Mesendoderm (in vitro differentiated cells): ENCODE measurements at regions not wholly inside any gene's neighbourhood (a gene's known extent, or its start where the extent isn't known, plus 50 kb on each side); places are given as distances from the start of the nearest gene placed in this dataset.

ENCODE experiments used
- DNase-seq: peaks from one replicate; pipeline ENCODE4 v3.0.0; 2013
- H2AK5ac ChIP-seq: 2 replicates; pipeline ENCODE4 v1.6.1; 2013; ENCODE audit warnings: low read length, inconsistent platforms
- H2BK120ac ChIP-seq: 2 replicates; pipeline ENCODE4 v1.6.1; 2013; ENCODE audit warnings: low read depth, mild to moderate bottlenecking, low read length, moderate library complexity, mixed read lengths
- H2BK15ac ChIP-seq: replicated peaks from 2 replicates; pipeline ENCODE4 v1.6.1; 2013; ENCODE audit warnings: low read depth, mild to moderate bottlenecking, moderate library complexity
- H2BK5ac ChIP-seq: 2 replicates; pipeline ENCODE4 v1.6.1; 2013; ENCODE audit warnings: low read length, inconsistent platforms
- H3K18ac ChIP-seq: 2 replicates; pipeline ENCODE4 v1.6.1; 2013; ENCODE audit warnings: mild to moderate bottlenecking, low read length, mixed read lengths
- H3K23ac ChIP-seq: one replicate; pipeline ENCODE4 v1.6.1; 2013; ENCODE audit warnings: low read length
- H3K27ac ChIP-seq: 2 replicates; pipeline ENCODE4 v1.5.1; 2013; ENCODE audit warnings: low read depth, mild to moderate bottlenecking, inconsistent platforms, low read length, moderate library complexity
- H3K27me3 ChIP-seq: 2 replicates; pipeline ENCODE4 v1.6.1; 2013; ENCODE audit warnings: low read length, control low read depth, mild to moderate bottlenecking, inconsistent platforms; ENCODE audit not compliant: insufficient read depth, poor library complexity
- H3K36me3 ChIP-seq: 2 replicates; pipeline ENCODE4 v1.6.1; 2013; ENCODE audit warnings: low read length, inconsistent platforms; ENCODE audit not compliant: control insufficient read depth, insufficient read depth
- H3K4ac ChIP-seq: one replicate; pipeline ENCODE4 v1.6.1; 2013; ENCODE audit warnings: low read depth, mild to moderate bottlenecking, low read length, moderate library complexity
- H3K4me1 ChIP-seq: 2 replicates; pipeline ENCODE4 v1.6.1; 2013; ENCODE audit warnings: low read depth, low read length, inconsistent platforms; ENCODE audit not compliant: control insufficient read depth
- H3K4me2 ChIP-seq: 2 replicates; pipeline ENCODE4 v1.6.1; 2013; ENCODE audit warnings: low read length
- H3K4me3 ChIP-seq: 2 replicates; pipeline ENCODE4 v1.5.1; 2013; ENCODE audit warnings: mild to moderate bottlenecking, low read length
- H3K56ac ChIP-seq: one replicate; pipeline ENCODE4 v1.6.1; 2013; ENCODE audit warnings: low read length
- H3K79me1 ChIP-seq: 2 replicates; pipeline ENCODE4 v1.6.1; 2013; ENCODE audit warnings: low read length, inconsistent platforms
- H3K79me2 ChIP-seq: 2 replicates; pipeline ENCODE4 v1.6.1; 2013; ENCODE audit warnings: mild to moderate bottlenecking, low read length; ENCODE audit not compliant: control insufficient read depth, insufficient read depth
- H3K9ac ChIP-seq: 2 replicates; pipeline ENCODE4 v1.6.1; 2013; ENCODE audit warnings: low read length, inconsistent platforms
- H4K5ac ChIP-seq: one replicate; pipeline ENCODE4 v1.6.1; 2013; ENCODE audit warnings: low read length
- H4K8ac ChIP-seq: one replicate; pipeline ENCODE4 v1.6.1; 2013; ENCODE audit warnings: low read depth, mild to moderate bottlenecking, control low read depth, low read length, moderate library complexity
- WGBS: extraction: QIAGEN DNeasy Blood & Tissue Kit; methylation state at CpG from one replicate; pipeline ENCODE4 v1.1.7; 2013; ENCODE audit warnings: low lambda C conversion rate, missing lambda C conversion rate; ENCODE audit not compliant: insufficient coverage; ENCODE audit errors: extremely low coverage; 5-methylcytosine and 5-hydroxymethylcytosine counted together

- Histone ChIP-seq H3K4me2 (no peak overlapping the region), H3K36me3 (no peaks in the 10 kb centered on the region), H3K18ac (no peak overlapping the region), H3K4ac (no peak overlapping the region), H3K4me3 (no peak overlapping the region), H2BK120ac (no peak overlapping the region), H3K23ac (no peak overlapping the region), H3K79me2 (no peaks in the 10 kb centered on the region), H4K5ac (no peak overlapping the region), H3K79me1 (no peaks in the 10 kb centered on the region), H3K56ac (no peak overlapping the region), H3K27ac (no peak overlapping the region), H2BK5ac (no peak overlapping the region), H3K4me1 (no peaks in the 10 kb centered on the region), H2AK5ac (no peak overlapping the region), H3K27me3 (no peaks in the 10 kb centered on the region), H4K8ac (no peak overlapping the region), H3K9ac (no peak overlapping the region), H2BK15ac (no peak overlapping the region)
- no CpG with 5 or more reads among the region's 1 CpG for WGBS
- no peak for DNase-seq
These were observed 77.5 kb upstream of the CACNA1A start for GRCh38 chr19:13583753-13584152.

- Histone ChIP-seq H2BK15ac (no peak overlapping the region), H3K79me2 (no peaks in the 10 kb centered on the region), H2AK5ac (no peak overlapping the region), H3K4ac (no peak overlapping the region), H4K8ac (no peak overlapping the region), H3K36me3 (no peaks in the 10 kb centered on the region), H3K27me3 (no peaks in the 10 kb centered on the region), H2BK120ac (no peak overlapping the region), H3K18ac (no peak overlapping the region), H3K27ac (no peak overlapping the region), H3K9ac (no peak overlapping the region), H4K5ac (no peak overlapping the region), H3K56ac (no peak overlapping the region), H3K4me1 (no peaks in the 10 kb centered on the region), H3K4me3 (no peak overlapping the region), H3K4me2 (no peak overlapping the region), H2BK5ac (no peak overlapping the region), H3K79me1 (no peaks in the 10 kb centered on the region), H3K23ac (no peak overlapping the region)
- DNase-seq = no peak
- WGBS = no CpG with 5 or more reads among the region's 3 CpGs
These were observed 76.8 kb upstream of the CACNA1A start for GRCh38 chr19:13583114-13583513.

- H2BK5ac ChIP-seq = no peak overlapping the region
- no peaks in the 10 kb centered on the region for H3K79me1 ChIP-seq
- H3K27ac ChIP-seq = no peak overlapping the region
- no peak overlapping the region for H3K9ac ChIP-seq
- no peaks in the 10 kb centered on the region for H3K27me3 ChIP-seq
- no peak overlapping the region for H3K23ac ChIP-seq
- no peak overlapping the region for H3K4ac ChIP-seq
- H2BK15ac ChIP-seq = no peak overlapping the region
- no peak overlapping the region for H4K8ac ChIP-seq
- H2BK120ac ChIP-seq = no peak overlapping the region
- no peak overlapping the region for H3K18ac ChIP-seq
- no peak overlapping the region for H3K56ac ChIP-seq
- H3K4me2 ChIP-seq = no peak overlapping the region
- DNase-seq = no peak
- H3K4me3 ChIP-seq = no peak overlapping the region
- no peak overlapping the region for H2AK5ac ChIP-seq
- no CpG with 5 or more reads among the region's 9 CpGs for WGBS
- no peaks in the 10 kb centered on the region for H3K4me1 ChIP-seq
- no peak overlapping the region for H4K5ac ChIP-seq
- H3K36me3 ChIP-seq = no peaks in the 10 kb centered on the region
- no peaks in the 10 kb centered on the region for H3K79me2 ChIP-seq
These were observed 75.3 kb upstream of the CACNA1A start for GRCh38 chr19:13581576-13581975.

GRCh38 chr19:13579388-13580060 lies 73.2 kb upstream of the CACNA1A start:
- H3K18ac ChIP-seq = no peak overlapping the region
- no CpG with 5 or more reads among the region's 7 CpGs for WGBS
- no peak overlapping the region for H2BK15ac ChIP-seq

GRCh38 chr19:13576726-13577125 lies 70.4 kb upstream of the CACNA1A start:
- Histone ChIP-seq H2AK5ac (no peak overlapping the region), H3K4me3 (no peak overlapping the region), H3K4ac (no peak overlapping the region), H2BK5ac (no peak overlapping the region), H3K4me1 (no peaks in the 10 kb centered on the region), H4K5ac (no peak overlapping the region), H2BK15ac (no peak overlapping the region), H3K18ac (no peak overlapping the region), H3K79me1 (no peaks in the 10 kb centered on the region), H3K4me2 (no peak overlapping the region), H4K8ac (no peak overlapping the region), H3K36me3 (no peaks in the 10 kb centered on the region), H3K56ac (no peak overlapping the region), H3K79me2 (no peaks in the 10 kb centered on the region), H3K9ac (no peak overlapping the region), H3K27me3 (no peaks in the 10 kb centered on the region), H2BK120ac (no peak overlapping the region), H3K27ac (no peak overlapping the region), H3K23ac (no peak overlapping the region)
- WGBS = no CpG with 5 or more reads among the region's 2 CpGs
- no peak for DNase-seq

More at GRCh38 chr19:13579388-13580060, 73.2 kb upstream of the CACNA1A start:
- H3K4ac ChIP-seq = no peak overlapping the region
- H3K79me1 ChIP-seq = no peaks in the 10 kb centered on the region
- no peak overlapping the region for H3K23ac ChIP-seq
- no peak overlapping the region for H4K5ac ChIP-seq
- H4K8ac ChIP-seq = no peak overlapping the region
- H3K27me3 ChIP-seq = no peaks in the 10 kb centered on the region
- no peak overlapping the region for H3K4me3 ChIP-seq
- H3K36me3 ChIP-seq = no peaks in the 10 kb centered on the region
- H3K56ac ChIP-seq = no peak overlapping the region
- no peak overlapping the region for H3K27ac ChIP-seq
- no peaks in the 10 kb centered on the region for H3K79me2 ChIP-seq
- H3K9ac ChIP-seq = no peak overlapping the region
- DNase-seq = peak; percentile 21
- no peak overlapping the region for H2AK5ac ChIP-seq
- no peak overlapping the region for H3K4me2 ChIP-seq
- H2BK5ac ChIP-seq = no peak overlapping the region
- H3K4me1 ChIP-seq = no peaks in the 10 kb centered on the region
- H2BK120ac ChIP-seq = no peak overlapping the region

GRCh38 chr19:13574933-13575332 lies 68.7 kb upstream of the CACNA1A start:
- H2BK5ac ChIP-seq = no peak overlapping the region
- no peaks in the 10 kb centered on the region for H3K79me1 ChIP-seq
- H3K18ac ChIP-seq = no peak overlapping the region
- no CpG with 5 or more reads among the region's 11 CpGs for WGBS
- H3K36me3 ChIP-seq = no peaks in the 10 kb centered on the region
- H3K79me2 ChIP-seq = no peaks in the 10 kb centered on the region
- no peak overlapping the region for H4K8ac ChIP-seq
- H3K4me1 ChIP-seq = no peaks in the 10 kb centered on the region
- no peak overlapping the region for H3K23ac ChIP-seq
- peak; percentile 36 for DNase-seq
- H2BK120ac ChIP-seq = no peak overlapping the region
- no peaks in the 10 kb centered on the region for H3K27me3 ChIP-seq
- H3K4me2 ChIP-seq = no peak overlapping the region
- no peak overlapping the region for H3K56ac ChIP-seq
- H3K4me3 ChIP-seq = no peak overlapping the region
- no peak overlapping the region for H2AK5ac ChIP-seq
- H4K5ac ChIP-seq = no peak overlapping the region
- no peak overlapping the region for H3K4ac ChIP-seq
- H2BK15ac ChIP-seq = no peak overlapping the region
- H3K9ac ChIP-seq = no peak overlapping the region
- no peak overlapping the region for H3K27ac ChIP-seq
